HCT116 (cell line): ENCODE measurements at regions not wholly inside any gene's neighbourhood (a gene's known extent, or its start where the extent isn't known, plus 50 kb on each side); places are given as distances from the start of the nearest gene placed in this dataset.
A peak's percentile ranks its signal among the peaks of the same experiment; 100 is the strongest.

ENCODE experiments used
- ATAC-seq: fragments of 200-7000 bp; cut with Tn5 transposase; 2 replicates; pipeline ENCODE4 v1.9.1; 2020; ENCODE audit warnings: mild to moderate bottlenecking, moderate library complexity
- BruUV-seq: library from RNA; stranded (reverse); fragments of 400-500 nt; replicated peaks from 2 replicates; lab custom pipeline; 2021; lab: Mats Ljungman, UMichigan
- CTCF ChIA-PET: fragments of 300-600 bp; sonication (Branson Sonifier 250); formaldehyde crosslinking; loops from one replicate; lab custom pipeline; 2021; ENCODE audit warnings: antibody characterized with exemption; lab: Charles Lee
- POLR2A ChIA-PET: fragments of 300-600, 350-600 bp; sonication (Branson Sonifier 250); formaldehyde crosslinking; loops from one replicate; lab custom pipeline; 2021; ENCODE audit warnings: antibody characterized with exemption; lab: Charles Lee
- RAD21 ChIA-PET, 2 experiments: fragments of 300-600 bp; sonication (Branson Sonifier 250); formaldehyde crosslinking; loops; one replicate each; lab custom pipeline; 2023; ENCODE audit warnings: low total read pairs in 2 of 2; ENCODE audit not compliant: uncharacterized antibody in 2 of 2, unreplicated experiment in 2 of 2, low non-redundant PET in 1 of 2; lab: Charles Lee
- DNase-seq: peaks from one replicate; pipeline ENCODE4 v3.0.0-alpha.2; 2010; ENCODE audit warnings: low read depth, low spot score
- H2AFZ ChIP-seq: fragments of 200-600 bp; shearing (Covaris generic), sonication (generic); 2 replicates; pipeline ENCODE4 v1.6.1; 2017; ENCODE audit warnings: low read depth, mixed run types, mixed read lengths, antibody characterized with exemption, low read length; ENCODE audit not compliant: poor library complexity, severe bottlenecking
- H3K27ac ChIP-seq: 2 replicates; pipeline ENCODE4 v1.5.1; 2012; ENCODE audit warnings: low read depth, low read length
- H3K27me3 ChIP-seq: fragments of 200-600 bp; sonication (generic); 2 replicates; pipeline ENCODE4 v1.6.1; 2016; ENCODE audit warnings: mixed run types, low read length, mixed read lengths; ENCODE audit not compliant: insufficient read depth
- H3K36me3 ChIP-seq, 2 experiments: fragments of 200-500 bp in 1 of 2; fragments of 200-600 bp in 1 of 2; sonication (Bioruptor generic) in 1 of 2; sonication (generic) in 1 of 2; 2 replicates each; pipeline versions ENCODE4 v1.5.1 to v1.6.1; 2014 to 2016; ENCODE audit warnings: low read length in 2 of 2, inconsistent platforms in 1 of 2, mixed read lengths in 1 of 2, mixed run types in 1 of 2; ENCODE audit not compliant: insufficient read depth in 2 of 2, control insufficient read depth in 1 of 2
- H3K4me1 ChIP-seq, 2 experiments: fragments of 200-600 bp in 1 of 2; sonication (generic) in 1 of 2; 2 replicates each; pipeline versions ENCODE4 v1.5.1 to v1.6.1; 2012 to 2017; ENCODE audit warnings: low read length in 2 of 2, inconsistent platforms in 1 of 2, mild to moderate bottlenecking in 1 of 2, mixed read lengths in 1 of 2, mixed run types in 1 of 2, moderate library complexity in 1 of 2; ENCODE audit not compliant: insufficient read depth in 2 of 2, control insufficient read depth in 1 of 2
- H3K4me2 ChIP-seq: fragments of 200-600 bp; sonication (generic); 2 replicates; pipeline ENCODE4 v1.6.1; 2017; ENCODE audit warnings: mixed run types, low read length, mixed read lengths
- H3K4me3 ChIP-seq, 2 experiments: fragments of 200-600 bp in 1 of 2; sonication (generic) in 1 of 2; replicated peaks in 1 of 2; 2 replicates each; pipeline ENCODE4 v1.5.1; 2011 to 2016; ENCODE audit warnings: low read length in 2 of 2, control low read depth in 1 of 2, low read depth in 1 of 2, mild to moderate bottlenecking in 1 of 2, mixed read lengths in 1 of 2, mixed run types in 1 of 2
- H3K79me2 ChIP-seq: fragments of 200-600 bp; sonication (generic); 2 replicates; pipeline ENCODE4 v1.6.1; 2017; ENCODE audit warnings: mild to moderate bottlenecking, mixed run types, low read length, moderate library complexity, mixed read lengths; ENCODE audit not compliant: insufficient read depth
- H3K9ac ChIP-seq: fragments of 200-600 bp; sonication (generic); 2 replicates; pipeline ENCODE4 v1.6.1; 2016; ENCODE audit warnings: low read length, mixed read lengths
- H3K9me2 ChIP-seq: fragments of 200-600 bp; sonication (generic), shearing (Covaris generic); 2 replicates; pipeline ENCODE4 v1.6.1; 2017; ENCODE audit warnings: mixed run types, mild to moderate bottlenecking, moderate library complexity; ENCODE audit not compliant: insufficient read depth
- H3K9me3 ChIP-seq, 2 experiments: fragments of 200-500 bp in 1 of 2; fragments of 200-600 bp in 1 of 2; sonication (Bioruptor generic) in 1 of 2; sonication (generic) in 1 of 2; 2 replicates each; pipeline ENCODE4 v1.6.1; 2014 to 2017; ENCODE audit warnings: low read length in 2 of 2, mixed read lengths in 2 of 2, inconsistent platforms in 1 of 2, low read depth in 1 of 2, mild to moderate bottlenecking in 1 of 2, mixed run types in 1 of 2, moderate library complexity in 1 of 2; ENCODE audit not compliant: control insufficient read depth in 1 of 2, insufficient read depth in 1 of 2
- H4K20me1 ChIP-seq: fragments of 200-600 bp; sonication (generic), shearing (Covaris generic); 2 replicates; pipeline ENCODE4 v1.6.1; 2017; ENCODE audit warnings: mixed run types, mild to moderate bottlenecking, moderate library complexity; ENCODE audit not compliant: insufficient read depth
- CBX3 ChIP-seq: IDR thresholded peaks from 2 replicates; pipeline ENCODE4 v1.6.1; 2012; ENCODE audit warnings: low read depth
- CEBPB ChIP-seq: IDR thresholded peaks from 2 replicates; pipeline ENCODE4 v1.6.1; 2012; ENCODE audit warnings: low read depth
- EGR1 ChIP-seq: IDR thresholded peaks from 2 replicates; pipeline ENCODE4 v1.6.1; 2012; ENCODE audit warnings: low read depth
- ELF1 ChIP-seq: IDR thresholded peaks from 2 replicates; pipeline ENCODE4 v1.6.1; 2012; ENCODE audit warnings: low read depth, borderline replicate concordance
- EZH2phosphoT487 ChIP-seq: fragments of 200-600 bp; IDR thresholded peaks from 2 replicates; pipeline ENCODE4 v1.6.1; 2018; ENCODE audit warnings: antibody characterized with exemption, borderline replicate concordance
- FOSL1 ChIP-seq: IDR thresholded peaks from 2 replicates; pipeline ENCODE4 v1.6.1; 2012; ENCODE audit warnings: low read depth
- JUND ChIP-seq: IDR thresholded peaks from 2 replicates; pipeline ENCODE4 v1.6.1; 2012
- POLR2A ChIP-seq: IDR thresholded peaks from 2 replicates; pipeline ENCODE4 v1.7.0; 2011; ENCODE audit warnings: borderline replicate concordance; ENCODE audit not compliant: insufficient read depth, insufficient read length; ENCODE audit errors: extremely low read depth
- POLR2AphosphoS5 ChIP-seq: IDR thresholded peaks from 2 replicates; pipeline ENCODE4 v1.6.1; 2011; ENCODE audit warnings: mild to moderate bottlenecking, low read depth, low read length, moderate library complexity
- RAD21 ChIP-seq: IDR thresholded peaks from 2 replicates; pipeline ENCODE4 v1.6.1; 2012; ENCODE audit warnings: low read depth, mild to moderate bottlenecking
- SIN3A ChIP-seq: IDR thresholded peaks from 2 replicates; pipeline ENCODE4 v1.6.1; 2012; ENCODE audit warnings: low read depth
- SP1 ChIP-seq: IDR thresholded peaks from 2 replicates; pipeline ENCODE4 v1.6.1; 2012; ENCODE audit warnings: low read depth
- TCF7L2 ChIP-seq: IDR thresholded peaks from 2 replicates; pipeline ENCODE4 v1.7.0; 2011; ENCODE audit warnings: borderline replicate concordance, inconsistent platforms; ENCODE audit not compliant: insufficient read depth, insufficient read length; ENCODE audit errors: extremely low read depth
- ZFX ChIP-seq: fragments of 450-650 bp; IDR thresholded peaks from 2 replicates; pipeline ENCODE4 v1.6.1; 2017
- intact Hi-C: fragments of 100-400 bp; cut with micrococcal nuclease; formaldehyde crosslinking; loops from 2 replicates; pipeline ENCODE4 v1.10.0; 2022
- TF ChIP-seq, protein P1 (sequence below), 3 experiments: fragments of 200-600 bp in 1 of 3; sonication (generic) in 1 of 3; IDR thresholded peaks in 2 of 3; conservative IDR thresholded peaks in 1 of 3; 2 replicates each; pipeline ENCODE4 v1.5.1; 2012 to 2017; ENCODE audit warnings: low read depth in 2 of 3, low read length in 2 of 3, antibody characterized with exemption in 1 of 3, borderline replicate concordance in 1 of 3, control low read depth in 1 of 3, mild to moderate bottlenecking in 1 of 3, mixed read lengths in 1 of 3, mixed run types in 1 of 3, moderate library complexity in 1 of 3; ENCODE audit not compliant: insufficient read depth in 1 of 3
- TF ChIP-seq, protein P2 (sequence below): IDR thresholded peaks from 2 replicates; pipeline ENCODE4 v1.6.1; 2012
- TF ChIP-seq, protein P3 (sequence below): IDR thresholded peaks from 2 replicates; pipeline ENCODE4 v1.6.1; 2012

DNA sequence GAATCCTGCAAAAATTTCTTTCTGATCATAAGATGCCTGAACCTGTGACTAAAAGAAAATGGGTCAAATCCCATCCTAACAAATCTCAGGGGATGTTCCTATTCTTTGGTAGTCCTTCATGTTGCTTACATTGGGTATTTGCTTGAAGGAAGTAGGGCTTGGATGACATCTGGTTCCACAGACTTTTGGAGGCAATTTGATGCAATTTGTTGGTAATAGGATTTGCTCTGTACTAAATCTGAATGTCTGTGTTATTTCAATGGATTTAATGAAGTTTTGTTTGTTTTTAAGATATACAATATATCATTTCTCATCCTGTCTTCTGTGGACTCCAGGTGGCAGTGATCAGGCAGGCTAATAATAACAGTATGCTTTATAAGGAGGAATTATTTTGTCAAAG, 457.9 kb downstream of the ZSWIM6 start:
- no peak overlapping the region for H2AFZ ChIP-seq
- no peaks in the 10 kb centered on the region for H4K20me1 ChIP-seq
- peaks cover 6 to 11% of the 10 kb centered on the region in 2 experiments; a peak in 3 of 4 replicates for H3K4me1 ChIP-seq
- no peak for DNase-seq
- no peak overlapping the region for H3K9ac ChIP-seq
- H3K36me3 ChIP-seq: no peaks in the 10 kb centered on the region
- intact Hi-C loops: no loop called here
- BruUV-seq: no TSS peak
- no peak for TF ChIP-seq EGR1
- TF ChIP-seq, protein P1, sequence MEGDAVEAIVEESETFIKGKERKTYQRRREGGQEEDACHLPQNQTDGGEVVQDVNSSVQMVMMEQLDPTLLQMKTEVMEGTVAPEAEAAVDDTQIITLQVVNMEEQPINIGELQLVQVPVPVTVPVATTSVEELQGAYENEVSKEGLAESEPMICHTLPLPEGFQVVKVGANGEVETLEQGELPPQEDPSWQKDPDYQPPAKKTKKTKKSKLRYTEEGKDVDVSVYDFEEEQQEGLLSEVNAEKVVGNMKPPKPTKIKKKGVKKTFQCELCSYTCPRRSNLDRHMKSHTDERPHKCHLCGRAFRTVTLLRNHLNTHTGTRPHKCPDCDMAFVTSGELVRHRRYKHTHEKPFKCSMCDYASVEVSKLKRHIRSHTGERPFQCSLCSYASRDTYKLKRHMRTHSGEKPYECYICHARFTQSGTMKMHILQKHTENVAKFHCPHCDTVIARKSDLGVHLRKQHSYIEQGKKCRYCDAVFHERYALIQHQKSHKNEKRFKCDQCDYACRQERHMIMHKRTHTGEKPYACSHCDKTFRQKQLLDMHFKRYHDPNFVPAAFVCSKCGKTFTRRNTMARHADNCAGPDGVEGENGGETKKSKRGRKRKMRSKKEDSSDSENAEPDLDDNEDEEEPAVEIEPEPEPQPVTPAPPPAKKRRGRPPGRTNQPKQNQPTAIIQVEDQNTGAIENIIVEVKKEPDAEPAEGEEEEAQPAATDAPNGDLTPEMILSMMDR (IDR thresholded peaks at IDR 0.05 in 2 of 3, conservative IDR thresholded peaks at IDR 0.05 in 1 of 3; ENCODE audit: borderline replicate concordance in 1 of 3, insufficient read depth in 1 of 3, low read depth in 2 of 3, low read length in 2 of 3): no peak
- TF ChIP-seq SP1: no peak
- no peak for TF ChIP-seq JUND
- no peak for TF ChIP-seq RAD21
- ChIA-PET CTCF (no interaction called here), RAD21 (no interaction called here), POLR2A (no interaction called here)
- peaks cover 13% of the 10 kb centered on the region for H3K27me3 ChIP-seq
- H3K27ac ChIP-seq: no peak overlapping the region
- peak overlapping the region; percentile 55; the same call in 1 of the 2 replicates for H3K4me2 ChIP-seq
- no peaks in the 10 kb centered on the region for H3K79me2 ChIP-seq
- H3K9me2 ChIP-seq: no peaks in the 10 kb centered on the region
- no peak for ATAC-seq
- no peaks in the 10 kb centered on the region for H3K9me3 ChIP-seq
- H3K4me3 ChIP-seq: no peak overlapping the region

DNA sequence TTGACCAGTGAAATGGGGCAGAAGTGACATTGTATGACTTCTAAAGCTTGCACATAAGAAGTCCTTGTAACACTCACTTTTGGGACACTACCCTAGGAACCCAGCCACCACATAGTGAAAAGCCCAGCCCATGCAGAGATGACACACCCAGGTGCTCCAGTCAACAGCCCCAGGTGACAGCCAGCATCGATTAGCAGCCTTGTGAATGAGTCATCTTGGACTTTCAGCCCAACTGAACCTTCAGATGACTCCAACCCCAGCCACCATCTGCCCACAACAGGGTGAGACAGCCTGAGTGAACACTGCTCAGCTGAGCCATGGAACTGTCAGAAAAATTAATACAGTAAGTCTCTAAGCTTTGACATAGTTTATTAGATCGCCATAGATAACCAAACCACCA, 458.6 kb downstream of the ZSWIM6 start:
- peak overlapping the region; percentile 55 for H3K4me2 ChIP-seq
- POLR2A ChIA-PET: no interaction called here

More for the DNA sequence above, 458.6 kb downstream of the ZSWIM6 start:
- no peaks in the 10 kb centered on the region for H3K36me3 ChIP-seq
- H3K4me1 ChIP-seq: peaks cover 6 to 11% of the 10 kb centered on the region in 2 experiments; a peak in 3 of 4 replicates
- no TSS peak for BruUV-seq
- H4K20me1 ChIP-seq: no peaks in the 10 kb centered on the region
- H3K9me2 ChIP-seq: no peaks in the 10 kb centered on the region
- no peak overlapping the region for H2AFZ ChIP-seq
- intact Hi-C loops: no loop called here
- ChIA-PET CTCF (no interaction called here), RAD21 (no interaction called here)
- TF ChIP-seq EGR1: no peak
- no peak for TF ChIP-seq TCF7L2
- TF ChIP-seq EZH2phosphoT487: no peak
- TF ChIP-seq ZFX: no peak
- TF ChIP-seq POLR2A: no peak
- TF ChIP-seq CEBPB: no peak
- no peak for TF ChIP-seq ELF1
- TF ChIP-seq FOSL1: peak; percentile 61
- no peak for TF ChIP-seq SP1
- peak; percentile 72 for TF ChIP-seq JUND
- no peak for TF ChIP-seq POLR2AphosphoS5
- TF ChIP-seq RAD21: no peak
- TF ChIP-seq, protein P2, sequence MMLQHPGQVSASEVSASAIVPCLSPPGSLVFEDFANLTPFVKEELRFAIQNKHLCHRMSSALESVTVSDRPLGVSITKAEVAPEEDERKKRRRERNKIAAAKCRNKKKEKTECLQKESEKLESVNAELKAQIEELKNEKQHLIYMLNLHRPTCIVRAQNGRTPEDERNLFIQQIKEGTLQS: no peak
- TF ChIP-seq CBX3: no peak
- TF ChIP-seq SIN3A: 0 out of 2 replicates have a peak, but pooled peaks have one; percentile 29
- TF ChIP-seq, protein P3, sequence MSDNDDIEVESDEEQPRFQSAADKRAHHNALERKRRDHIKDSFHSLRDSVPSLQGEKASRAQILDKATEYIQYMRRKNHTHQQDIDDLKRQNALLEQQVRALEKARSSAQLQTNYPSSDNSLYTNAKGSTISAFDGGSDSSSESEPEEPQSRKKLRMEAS: no peak
- ATAC-seq (peak; percentile 88), DNase-seq (peak; percentile 43)
- no peaks in the 10 kb centered on the region for H3K79me2 ChIP-seq
- peaks cover 13% of the 10 kb centered on the region for H3K27me3 ChIP-seq
- H3K4me3 ChIP-seq: no peak overlapping the region
- no peak overlapping the region for H3K27ac ChIP-seq
- no peak overlapping the region for H3K9ac ChIP-seq
- H3K9me3 ChIP-seq: no peaks in the 10 kb centered on the region
